Muscle of arm (tissue), 1 donor: ENCODE measurements at regions not wholly inside any gene's neighbourhood (a gene's known extent, or its start where the extent isn't known, plus 50 kb on each side); places are given as distances from the start of the nearest gene placed in this dataset.

Source experiments
- DNase-seq: peaks from one replicate; pipeline ENCODE4 v3.0.0-alpha.2; 2013

- no peak for DNase-seq
Measured at GRCh38 chr3:180284331-180285110, 247.8 kb upstream of the PEX5L start.

- no peak for DNase-seq
Measured at GRCh38 chr3:180287703-180288102, 251.0 kb upstream of the PEX5L start.

- no peak for DNase-seq
Measured at GRCh38 chr3:180288816-180289215, 252.1 kb upstream of the PEX5L start.

GRCh38 chr3:180290300-180290699, 253.6 kb upstream of the PEX5L start:
- no peak for DNase-seq

GRCh38 chr3:180294282-180295027, 257.7 kb upstream of the PEX5L start:
- DNase-seq, result no peak

- no peak for DNase-seq
Measured at GRCh38 chr3:180295811-180296210, 259.1 kb upstream of the PEX5L start.

- DNase-seq, result no peak
Measured at GRCh38 chr3:180296971-180297370, 260.2 kb upstream of the PEX5L start.

GRCh38 chr3:180306155-180306554, 269.4 kb upstream of the PEX5L start:
- DNase-seq, result no peak

- DNase-seq, result no peak
Measured at GRCh38 chr3:180306691-180307090, 270.0 kb upstream of the PEX5L start.

- DNase-seq, result no peak
Measured at GRCh38 chr3:180311242-180311641, 274.5 kb upstream of the PEX5L start.

GRCh38 chr3:180316321-180316720, 279.6 kb upstream of the PEX5L start:
- DNase-seq, result no peak

- DNase-seq, result no peak
Measured at GRCh38 chr3:180319461-180319860, 282.5 kb upstream of the TTC14 start.

- no peak for DNase-seq
Measured at GRCh38 chr3:180320631-180321030, 281.3 kb upstream of the TTC14 start.

GRCh38 chr3:180321534-180321933, 280.4 kb upstream of the TTC14 start:
- DNase-seq, result no peak

- DNase-seq, result no peak
Measured at GRCh38 chr3:180322829-180323228, 279.1 kb upstream of the TTC14 start.

- no peak for DNase-seq
Measured at GRCh38 chr3:180324791-180325190, 277.2 kb upstream of the TTC14 start.

GRCh38 chr3:180325533-180325932, 276.4 kb upstream of the TTC14 start:
- DNase-seq, result no peak

GRCh38 chr3:180325958-180326357, 276.0 kb upstream of the TTC14 start:
- no peak for DNase-seq

GRCh38 chr3:180329187-180329586, 272.8 kb upstream of the TTC14 start:
- DNase-seq, result no peak

GRCh38 chr3:180329847-180330246, 272.1 kb upstream of the TTC14 start:
- DNase-seq, result no peak

GRCh38 chr3:180330440-180330839, 271.5 kb upstream of the TTC14 start:
- no peak for DNase-seq

GRCh38 chr3:180332608-180333007, 269.4 kb upstream of the TTC14 start:
- DNase-seq, result no peak

- DNase-seq, result no peak
Measured at GRCh38 chr3:180335050-180335449, 266.9 kb upstream of the TTC14 start.
